ENCODE measurements at regions not wholly inside any gene's neighbourhood (a gene's known extent, or its start where the extent isn't known, plus 50 kb on each side); places are given as distances from the start of the nearest gene placed in this dataset.

- ChIA-PET CTCF (interaction anchor here (0.7 to 1.5 kb wide), 2 partner anchors 319 to 464 kb away, joined by 3 to 4 read pairs; no protein-coding TSS in a partner anchor), POLR2A (no interaction called here)
- Histone ChIP-seq H3K4me3 (no peak overlapping the region), H3K27ac (no peak overlapping the region), H3K9me3 (no peaks in the 10 kb centered on the region; the same call in 2 of the 3 replicates), H3K4me1 (peaks cover 11% of the 10 kb centered on the region), H3K4me2 (no peak overlapping the region)
- WGBS (ENCODE audit: missing lambda C conversion rate), result 97% methylated on average over 2 of the region's 2 CpGs
- no peak for FAIRE-seq
- no peak for DNase-seq (ENCODE audit: low read depth in 1 of 2, low spot score in 1 of 2)
- no peak for ATAC-seq
- TF ChIP-seq CEBPB (IDR thresholded peaks at IDR 0.05) (peak in 1 of 2 experiments; percentile 46; a peak in 1 of 4 replicates), NR3C1 (IDR thresholded peaks at IDR 0.05) (no peak)
These were observed 125.3 kb upstream of the FAM9C start for GRCh38 chrX:13169684-13170083.

- no peak for TF ChIP-seq ZFP36 (IDR thresholded peaks at IDR 0.05; ENCODE audit: borderline replicate concordance, partially characterized antibody)
- no peak for TF ChIP-seq ZC3H11A (IDR thresholded peaks at IDR 0.05)
- TF ChIP-seq HES2 (IDR thresholded peaks at IDR 0.05), result no peak
- TF ChIP-seq CTCF (IDR thresholded peaks at IDR 0.05), result no peak
- no peak for TF ChIP-seq E2F6 (IDR thresholded peaks at IDR 0.05; ENCODE audit: borderline replicate concordance, low read depth)
- no peak for TF ChIP-seq JUN (IDR thresholded peaks at IDR 0.05)
- no peak for TF ChIP-seq KDM5A (IDR thresholded peaks at IDR 0.05)
- no peak for TF ChIP-seq SMC3 (IDR thresholded peaks at IDR 0.05)
- TF ChIP-seq BCL3 (IDR thresholded peaks at IDR 0.05), result no peak
- TF ChIP-seq CBX8 (IDR thresholded peaks at IDR 0.05), result no peak
- no peak for TF ChIP-seq HEYL (CRISPR knock-in tag; IDR thresholded peaks at IDR 0.05)
- no peak for TF ChIP-seq FOSL2 (IDR thresholded peaks at IDR 0.05)
- no peak for TF ChIP-seq FOSL2 (CRISPR knock-in tag; IDR thresholded peaks at IDR 0.05)
- TF ChIP-seq ZSCAN20 (CRISPR knock-in tag; IDR thresholded peaks at IDR 0.05), result no peak
- no peak for TF ChIP-seq CHD2 (IDR thresholded peaks at IDR 0.05; ENCODE audit: low read length, partially characterized antibody)
- no peak for TF ChIP-seq CBX2 (IDR thresholded peaks at IDR 0.05; ENCODE audit: borderline replicate concordance, low read depth)
- 83% methylated on average over 5 of the region's 5 CpGs for WGBS (ENCODE audit: missing lambda C conversion rate)
- CTCF ChIA-PET, result no interaction called here
- Histone ChIP-seq H3K4me1 (peaks cover 13% of the 10 kb centered on the region), H3K9me3 (no peaks in the 10 kb centered on the region; the same call in 2 of the 3 replicates), H3K27ac (no peak overlapping the region), H3K4me3 (no peak overlapping the region), H3K4me2 (no peak overlapping the region)
- no peak for DNase-seq (ENCODE audit: low read depth in 1 of 2, low spot score in 1 of 2)
- no peak for ATAC-seq
- FAIRE-seq, result no peak
- POLR2A ChIA-PET, result no interaction called here
These were observed 123.8 kb upstream of the FAM9C start for GRCh38 chrX:13168269-13168668.

GRCh38 chrX:13167481-13168231, 123.2 kb upstream of the FAM9C start:
- no peak for TF ChIP-seq CEBPB (IDR thresholded peaks at IDR 0.05)
- no peak for TF ChIP-seq CHD4 (IDR thresholded peaks at IDR 0.05; ENCODE audit: borderline replicate concordance)
- no peak for TF ChIP-seq ZNF302 (CRISPR knock-in tag; IDR thresholded peaks at IDR 0.05)
- no peak for TF ChIP-seq ESRRA (IDR thresholded peaks at IDR 0.05; ENCODE audit: borderline replicate concordance, low read length)
- Histone ChIP-seq H3K4me3 (no peak overlapping the region), H3K4me1 (peaks cover 13% of the 10 kb centered on the region), H3K9me3 (no peaks in the 10 kb centered on the region; the same call in 2 of the 3 replicates), H3K27ac (no peak overlapping the region; a peak in 1 of 6 replicates), H3K4me2 (no peak overlapping the region)
- WGBS (ENCODE audit: missing lambda C conversion rate), result 89% methylated on average over 9 of the region's 9 CpGs
- ChIA-PET POLR2A (no interaction called here), CTCF (interaction anchor here (1.0 kb wide), 1 partner anchor 21 kb away, joined by 3 read pairs; no protein-coding TSS in a partner anchor)
- FAIRE-seq (no peak), ATAC-seq (no peak), DNase-seq (ENCODE audit: low read depth in 1 of 2, low spot score in 1 of 2) (no peak)
